ENCODE measurements at regions not wholly inside any gene's neighbourhood (a gene's known extent, or its start where the extent isn't known, plus 50 kb on each side); places are given as distances from the start of the nearest gene placed in this dataset.

- TF ChIP-seq ATF3 (IDR thresholded peaks at IDR 0.05) (no peak), REST (IDR thresholded peaks at IDR 0.05) (no peak), MAX (IDR thresholded peaks at IDR 0.05) (no peak), FOXA1 (IDR thresholded peaks at IDR 0.05) (no peak), RXRA (IDR thresholded peaks at IDR 0.05) (no peak), EGR1 (IDR thresholded peaks at IDR 0.05; ENCODE audit: low read depth in 2 of 2) (no peak), HNF4G (IDR thresholded peaks at IDR 0.05) (no peak), FOXA2 (IDR thresholded peaks at IDR 0.05) (no peak), TAF1 (conservative IDR thresholded peaks at IDR 0.05) (no peak), NR2F2 (IDR thresholded peaks at IDR 0.05) (no peak), YY1 (IDR thresholded peaks at IDR 0.05) (no peak), JUND (IDR thresholded peaks at IDR 0.05) (no peak), RAD21 (IDR thresholded peaks at IDR 0.05) (no peak), GABPA (IDR thresholded peaks at IDR 0.05 in 1 of 2, conservative IDR thresholded peaks at IDR 0.05 in 1 of 2) (no peak), HNF4A (conservative IDR thresholded peaks at IDR 0.05) (no peak), CTCF (IDR thresholded peaks at IDR 0.05; ENCODE audit: low read depth, low read length, missing input control) (no peak), SP1 (IDR thresholded peaks at IDR 0.05) (no peak), ZBTB33 (IDR thresholded peaks at IDR 0.05) (no peak)
- Histone ChIP-seq H3K9ac (ENCODE audit: low read depth in 1 of 2, low read length in 2 of 2) (no peak overlapping the region), H3K27me3 (ENCODE audit: control insufficient read depth in 4 of 4, insufficient read depth in 4 of 4, low read length in 3 of 4) (no peaks in the 10 kb centered on the region), H3K4me3 (ENCODE audit: low read depth in 1 of 3, low read length in 3 of 3) (no peak overlapping the region), H3K9me3 (ENCODE audit: control insufficient read depth in 4 of 4, low read length in 3 of 4) (peaks cover 0 to 4% (median 0%) of the 10 kb centered on the region in 4 donors), H3K27ac (ENCODE audit: low read depth in 1 of 2, low read length in 2 of 2) (no peak overlapping the region), H3K36me3 (ENCODE audit: control insufficient read depth in 4 of 4, insufficient read depth in 3 of 4, low read depth in 1 of 4, low read length in 3 of 4) (no peaks in the 10 kb centered on the region), H3K4me1 (ENCODE audit: control insufficient read depth in 4 of 4, insufficient read depth in 4 of 4, low read length in 3 of 4) (no peaks in the 10 kb centered on the region)
- WGBS: 89% methylated on average over 10 of the region's 10 CpGs
- no peak for DNase-seq (ENCODE audit: low spot score)
These were observed 61.4 kb upstream of the NSMCE3 start for GRCh38 chr15:29331071-29331470.

Measured in liver (tissue), 8 donors.